ENCODE measurements at regions not wholly inside any gene's neighbourhood (a gene's known extent, or its start where the extent isn't known, plus 50 kb on each side); places are given as distances from the start of the nearest gene placed in this dataset.

DNA sequence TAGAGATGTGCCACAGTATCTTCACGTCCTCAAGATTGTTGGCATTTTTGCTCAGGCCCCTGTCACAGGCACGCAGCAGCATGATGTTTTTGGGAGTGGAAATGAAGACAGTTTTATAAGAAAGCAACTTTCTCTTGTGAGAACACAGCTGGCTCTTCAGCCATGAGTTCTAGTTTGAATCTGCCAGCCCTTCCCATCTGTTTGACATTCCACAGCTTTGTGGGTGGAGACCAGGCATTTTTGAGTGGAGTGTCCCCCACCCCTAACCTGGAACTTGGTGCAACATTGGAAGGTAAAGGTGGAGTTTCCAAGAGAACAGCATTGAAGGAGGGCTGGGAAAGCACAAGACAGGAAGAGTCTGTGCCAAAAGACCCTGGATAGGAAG is 253.1 kb upstream of the IGFBP3 start:
- no peak for TF ChIP-seq POLR2A (IDR thresholded peaks at IDR 0.05)
- TF ChIP-seq, protein P1, sequence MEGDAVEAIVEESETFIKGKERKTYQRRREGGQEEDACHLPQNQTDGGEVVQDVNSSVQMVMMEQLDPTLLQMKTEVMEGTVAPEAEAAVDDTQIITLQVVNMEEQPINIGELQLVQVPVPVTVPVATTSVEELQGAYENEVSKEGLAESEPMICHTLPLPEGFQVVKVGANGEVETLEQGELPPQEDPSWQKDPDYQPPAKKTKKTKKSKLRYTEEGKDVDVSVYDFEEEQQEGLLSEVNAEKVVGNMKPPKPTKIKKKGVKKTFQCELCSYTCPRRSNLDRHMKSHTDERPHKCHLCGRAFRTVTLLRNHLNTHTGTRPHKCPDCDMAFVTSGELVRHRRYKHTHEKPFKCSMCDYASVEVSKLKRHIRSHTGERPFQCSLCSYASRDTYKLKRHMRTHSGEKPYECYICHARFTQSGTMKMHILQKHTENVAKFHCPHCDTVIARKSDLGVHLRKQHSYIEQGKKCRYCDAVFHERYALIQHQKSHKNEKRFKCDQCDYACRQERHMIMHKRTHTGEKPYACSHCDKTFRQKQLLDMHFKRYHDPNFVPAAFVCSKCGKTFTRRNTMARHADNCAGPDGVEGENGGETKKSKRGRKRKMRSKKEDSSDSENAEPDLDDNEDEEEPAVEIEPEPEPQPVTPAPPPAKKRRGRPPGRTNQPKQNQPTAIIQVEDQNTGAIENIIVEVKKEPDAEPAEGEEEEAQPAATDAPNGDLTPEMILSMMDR (IDR thresholded peaks at IDR 0.05), result no peak

Measured in adrenal gland (tissue), 5 donors.